PC-3 (cell line): ENCODE measurements at regions not wholly inside any gene's neighbourhood (a gene's known extent, or its start where the extent isn't known, plus 50 kb on each side); places are given as distances from the start of the nearest gene placed in this dataset.

Experiments used
- ATAC-seq: fragments of 200-7000 bp; cut with Tn5 transposase; 2 replicates; pipeline ENCODE4 v1.9.1; 2020; ENCODE audit warnings: mild to moderate bottlenecking, moderate library complexity
- BruUV-seq: library from RNA; stranded (reverse); fragments of 400-500 nt; replicated peaks from 2 replicates; lab custom pipeline; 2021; lab: Mats Ljungman, UMichigan
- CTCF ChIA-PET: fragments of 300-600 bp; sonication (Branson Sonifier 250); formaldehyde crosslinking; loops from one replicate; lab custom pipeline; 2022; ENCODE audit warnings: antibody characterized with exemption; lab: Charles Lee
- POLR2A ChIA-PET: fragments of 300-600 bp; sonication (Branson Sonifier 250); formaldehyde crosslinking; loops from one replicate; lab custom pipeline; 2022; ENCODE audit warnings: antibody characterized with exemption; ENCODE audit not compliant: unreplicated experiment; lab: Charles Lee
- DNase-seq: peaks from one replicate; pipeline ENCODE4 v3.0.0-alpha.2; 2015
- H2AFZ ChIP-seq: fragments of 300-600 bp; sonication (generic); 2 replicates; pipeline ENCODE4 v1.6.0; 2016; ENCODE audit warnings: antibody characterized with exemption, low read length
- H3F3A ChIP-seq: fragments of 300-600 bp; sonication (generic); one replicate; pipeline ENCODE4 v1.6.0; 2017; ENCODE audit warnings: antibody characterized with exemption, low read length, control low read depth, mild to moderate bottlenecking; ENCODE audit not compliant: unreplicated experiment
- H3K27ac ChIP-seq: fragments of 300-600 bp; sonication (generic); 2 replicates; pipeline ENCODE4 v1.5.1; 2016; ENCODE audit warnings: mild to moderate bottlenecking, low read length
- H3K27me3 ChIP-seq: fragments of 300-600 bp; sonication (generic); 2 replicates; pipeline ENCODE4 v1.6.1; 2016; ENCODE audit warnings: low read length, mixed read lengths
- H3K36me3 ChIP-seq: fragments of 300-600 bp; sonication (generic); 2 replicates; pipeline ENCODE4 v1.6.1; 2016; ENCODE audit warnings: low read depth, mixed run types, low read length, mixed read lengths
- H3K4me1 ChIP-seq: fragments of 300-600 bp; sonication (generic); 2 replicates; pipeline ENCODE4 v1.5.1; 2016; ENCODE audit warnings: low read length; ENCODE audit not compliant: insufficient read depth
- H3K4me2 ChIP-seq: fragments of 300-600 bp; sonication (generic); 2 replicates; pipeline ENCODE4 v1.6.0; 2016; ENCODE audit warnings: low read length
- H3K4me3 ChIP-seq: fragments of 300-600 bp; sonication (generic); 2 replicates; pipeline ENCODE4 v1.5.1; 2016; ENCODE audit warnings: mild to moderate bottlenecking, low read length, mixed read lengths
- H3K79me2 ChIP-seq: fragments of 300-600 bp; sonication (generic); 2 replicates; pipeline ENCODE4 v1.6.1; 2017; ENCODE audit warnings: low read length, mixed read lengths
- H3K9ac ChIP-seq: fragments of 300-600 bp; sonication (generic); 2 replicates; pipeline ENCODE4 v1.6.0; 2016; ENCODE audit warnings: mild to moderate bottlenecking, low read length
- H3K9me2 ChIP-seq: fragments of 300-600 bp; sonication (generic); replicated peaks from 2 replicates; pipeline ENCODE4 v1.6.1; 2016; ENCODE audit warnings: mixed run types, low read length, mixed read lengths
- H3K9me3 ChIP-seq: fragments of 300-600 bp; sonication (generic); 2 replicates; pipeline ENCODE4 v1.6.1; 2016; ENCODE audit warnings: low read length, mixed read lengths
- H4K20me1 ChIP-seq: fragments of 300-600 bp; sonication (generic); 2 replicates; pipeline ENCODE4 v1.6.1; 2016; ENCODE audit warnings: low read length, mixed read lengths
- EZH2 ChIP-seq: fragments of 300-600 bp; sonication (generic); IDR thresholded peaks from one replicate; pipeline ENCODE4 v1.6.1; 2017; ENCODE audit warnings: antibody characterized with exemption, mild to moderate bottlenecking, low read length; ENCODE audit not compliant: unreplicated experiment
- EZH2phosphoT487 ChIP-seq: fragments of 300-600 bp; sonication (generic); IDR thresholded peaks from 2 replicates; pipeline ENCODE4 v1.6.1; 2018; ENCODE audit warnings: mild to moderate bottlenecking, antibody characterized with exemption, low read length, borderline replicate concordance
- intact Hi-C: fragments of 100-400 bp; cut with micrococcal nuclease; formaldehyde crosslinking; loops from 2 replicates; pipeline ENCODE4 v1.9.0; 2023
- TF ChIP-seq, protein P1 (sequence below): fragments of 300-600 bp; sonication (generic); conservative IDR thresholded peaks from 2 replicates; pipeline ENCODE4 v1.5.1; 2017; ENCODE audit warnings: antibody characterized with exemption, low read depth, mild to moderate bottlenecking, low read length

- Histone ChIP-seq H3K9me2 (no peaks in the 10 kb centered on the region), H3K36me3 (no peaks in the 10 kb centered on the region), H3K4me2 (no peak overlapping the region), H3F3A (no peaks in the 10 kb centered on the region), H2AFZ (0 out of 2 replicates have a peak overlapping the region, but pooled peaks have one; percentile 45), H3K9me3 (no peaks in the 10 kb centered on the region), H3K4me1 (no peaks in the 10 kb centered on the region), H3K4me3 (no peak overlapping the region), H3K27ac (no peak overlapping the region), H3K9ac (no peak overlapping the region), H3K27me3 (no peaks in the 10 kb centered on the region), H4K20me1 (no peaks in the 10 kb centered on the region), H3K79me2 (no peaks in the 10 kb centered on the region)
- intact Hi-C loops: no loop called here
- DNase-seq: no peak
- ChIA-PET POLR2A (no interaction called here), CTCF (no interaction called here)
- no peak for ATAC-seq
- BruUV-seq: no TSS peak
- TF ChIP-seq EZH2phosphoT487 (no peak), EZH2 (no peak)
- TF ChIP-seq, protein P1, sequence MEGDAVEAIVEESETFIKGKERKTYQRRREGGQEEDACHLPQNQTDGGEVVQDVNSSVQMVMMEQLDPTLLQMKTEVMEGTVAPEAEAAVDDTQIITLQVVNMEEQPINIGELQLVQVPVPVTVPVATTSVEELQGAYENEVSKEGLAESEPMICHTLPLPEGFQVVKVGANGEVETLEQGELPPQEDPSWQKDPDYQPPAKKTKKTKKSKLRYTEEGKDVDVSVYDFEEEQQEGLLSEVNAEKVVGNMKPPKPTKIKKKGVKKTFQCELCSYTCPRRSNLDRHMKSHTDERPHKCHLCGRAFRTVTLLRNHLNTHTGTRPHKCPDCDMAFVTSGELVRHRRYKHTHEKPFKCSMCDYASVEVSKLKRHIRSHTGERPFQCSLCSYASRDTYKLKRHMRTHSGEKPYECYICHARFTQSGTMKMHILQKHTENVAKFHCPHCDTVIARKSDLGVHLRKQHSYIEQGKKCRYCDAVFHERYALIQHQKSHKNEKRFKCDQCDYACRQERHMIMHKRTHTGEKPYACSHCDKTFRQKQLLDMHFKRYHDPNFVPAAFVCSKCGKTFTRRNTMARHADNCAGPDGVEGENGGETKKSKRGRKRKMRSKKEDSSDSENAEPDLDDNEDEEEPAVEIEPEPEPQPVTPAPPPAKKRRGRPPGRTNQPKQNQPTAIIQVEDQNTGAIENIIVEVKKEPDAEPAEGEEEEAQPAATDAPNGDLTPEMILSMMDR: no peak
Observed at GRCh38 chr5:88398316-88398715, 129.7 kb upstream of the TMEM161B start.

DNA sequence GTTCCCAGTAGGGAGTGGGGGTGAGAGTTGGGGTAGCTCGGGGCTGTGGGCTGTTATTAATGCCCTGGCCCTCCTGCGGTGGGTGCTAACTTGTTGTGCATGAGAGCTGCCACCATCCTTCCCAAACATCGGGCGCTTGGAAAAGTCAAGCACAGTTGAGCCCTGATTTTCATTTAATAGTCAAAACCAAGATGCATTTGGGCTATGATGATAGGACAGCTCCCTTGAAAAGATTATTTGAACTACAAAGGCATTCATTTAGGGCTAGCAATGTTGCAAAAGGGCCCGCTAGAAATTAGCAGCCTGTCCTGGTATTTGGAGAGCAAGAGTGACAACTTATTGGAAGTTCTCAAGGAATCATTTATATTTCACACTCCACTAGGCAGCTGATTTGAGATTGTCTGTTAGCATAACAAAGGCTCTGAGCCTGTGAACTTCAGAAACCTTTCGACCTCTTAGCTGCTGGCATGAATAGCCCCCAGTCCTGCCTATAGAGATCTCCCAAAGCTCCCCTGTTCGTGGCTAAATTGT is 128.2 kb upstream of the TMEM161B start:
- H3K9ac ChIP-seq: no peak overlapping the region
- intact Hi-C loops: no loop called here

GRCh38 chr5:88396000-88396535 is 127.4 kb upstream of the TMEM161B start:
- H3K4me1 ChIP-seq: no peaks in the 10 kb centered on the region
- H3K79me2 ChIP-seq: no peaks in the 10 kb centered on the region
- no peak overlapping the region for H3K27ac ChIP-seq
- intact Hi-C loops: no loop called here
- H4K20me1 ChIP-seq: no peaks in the 10 kb centered on the region
- no peak overlapping the region for H3K4me2 ChIP-seq
- no peaks in the 10 kb centered on the region for H3K9me2 ChIP-seq
- H3K36me3 ChIP-seq: no peaks in the 10 kb centered on the region
- POLR2A ChIA-PET: no interaction called here
- no TSS peak for BruUV-seq
- H2AFZ ChIP-seq: no peak overlapping the region
- ATAC-seq: no peak
- CTCF ChIA-PET: no interaction called here
- no peak overlapping the region for H3K4me3 ChIP-seq
- no peak overlapping the region for H3K9ac ChIP-seq
- TF ChIP-seq, protein P1: no peak
- TF ChIP-seq EZH2: no peak
- no peak for TF ChIP-seq EZH2phosphoT487
- no peak for DNase-seq
- H3K27me3 ChIP-seq: no peaks in the 10 kb centered on the region
- H3K9me3 ChIP-seq: no peaks in the 10 kb centered on the region
- H3F3A ChIP-seq: no peaks in the 10 kb centered on the region

More for the DNA sequence above, 128.2 kb upstream of the TMEM161B start:
- Histone ChIP-seq H3K27ac (no peak overlapping the region), H3K79me2 (no peaks in the 10 kb centered on the region), H3K9me3 (no peaks in the 10 kb centered on the region), H3K4me2 (no peak overlapping the region), H3K27me3 (no peaks in the 10 kb centered on the region), H3K36me3 (no peaks in the 10 kb centered on the region), H3K4me3 (no peak overlapping the region), H3F3A (no peaks in the 10 kb centered on the region), H3K9me2 (no peaks in the 10 kb centered on the region), H2AFZ (no peak overlapping the region), H4K20me1 (no peaks in the 10 kb centered on the region), H3K4me1 (no peaks in the 10 kb centered on the region)
- no TSS peak for BruUV-seq
- ChIA-PET CTCF (no interaction called here), POLR2A (no interaction called here)
- TF ChIP-seq EZH2 (no peak), EZH2phosphoT487 (no peak)
- TF ChIP-seq, protein P1: no peak
- ATAC-seq (no peak), DNase-seq (no peak)
